PC-9 (cell line): ENCODE measurements at regions not wholly inside any gene's neighbourhood (a gene's known extent, or its start where the extent isn't known, plus 50 kb on each side); places are given as distances from the start of the nearest gene placed in this dataset.

Experiments
- EZH2 ChIP-seq: fragments of 200-600 bp; sonication (generic); IDR thresholded peaks from 2 replicates; pipeline ENCODE4 v1.8.0; 2017; ENCODE audit warnings: antibody characterized with exemption, low read depth
- TF ChIP-seq, protein P1 (sequence below): fragments of 200-600 bp; sonication (generic); conservative IDR thresholded peaks from 2 replicates; pipeline ENCODE4 v1.6.1; 2017; ENCODE audit warnings: mixed run types, antibody characterized with exemption, mild to moderate bottlenecking, moderate library complexity

DNA sequence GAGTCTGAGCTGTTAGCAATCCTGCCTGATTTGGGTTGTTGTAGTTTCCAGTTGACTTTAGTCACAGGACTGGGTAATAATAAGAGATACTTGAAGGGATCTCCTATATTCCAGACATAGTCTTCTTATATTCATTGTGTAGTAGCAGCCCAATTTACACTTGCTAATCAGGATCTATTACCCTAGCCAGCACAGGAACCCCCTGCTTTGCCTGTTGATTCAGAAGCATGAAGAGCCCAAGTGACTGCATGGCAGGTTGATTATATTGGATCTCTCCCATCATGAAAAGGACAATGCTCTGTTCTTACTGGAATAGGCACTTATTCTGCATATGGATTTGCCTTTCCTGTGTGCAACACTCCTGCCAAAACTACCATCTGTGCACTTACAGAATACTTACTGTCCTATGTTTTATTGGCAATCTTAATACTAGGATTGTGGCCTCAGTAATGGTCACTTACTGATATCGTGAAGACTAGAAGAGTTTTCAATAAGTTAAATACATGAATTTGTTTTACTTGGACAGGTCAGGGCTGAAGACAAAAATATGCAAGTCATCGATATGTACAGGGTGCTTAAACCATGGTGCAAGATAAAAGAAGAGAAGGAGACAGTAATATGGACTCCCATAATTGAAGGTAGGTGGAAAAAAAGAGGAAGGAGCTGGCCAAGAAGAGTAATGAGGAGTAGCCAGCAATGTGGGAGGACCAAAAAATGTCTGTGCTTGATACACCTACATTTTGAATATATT is 304.1 kb downstream of the MCTP2 start:
- TF ChIP-seq, protein P1, sequence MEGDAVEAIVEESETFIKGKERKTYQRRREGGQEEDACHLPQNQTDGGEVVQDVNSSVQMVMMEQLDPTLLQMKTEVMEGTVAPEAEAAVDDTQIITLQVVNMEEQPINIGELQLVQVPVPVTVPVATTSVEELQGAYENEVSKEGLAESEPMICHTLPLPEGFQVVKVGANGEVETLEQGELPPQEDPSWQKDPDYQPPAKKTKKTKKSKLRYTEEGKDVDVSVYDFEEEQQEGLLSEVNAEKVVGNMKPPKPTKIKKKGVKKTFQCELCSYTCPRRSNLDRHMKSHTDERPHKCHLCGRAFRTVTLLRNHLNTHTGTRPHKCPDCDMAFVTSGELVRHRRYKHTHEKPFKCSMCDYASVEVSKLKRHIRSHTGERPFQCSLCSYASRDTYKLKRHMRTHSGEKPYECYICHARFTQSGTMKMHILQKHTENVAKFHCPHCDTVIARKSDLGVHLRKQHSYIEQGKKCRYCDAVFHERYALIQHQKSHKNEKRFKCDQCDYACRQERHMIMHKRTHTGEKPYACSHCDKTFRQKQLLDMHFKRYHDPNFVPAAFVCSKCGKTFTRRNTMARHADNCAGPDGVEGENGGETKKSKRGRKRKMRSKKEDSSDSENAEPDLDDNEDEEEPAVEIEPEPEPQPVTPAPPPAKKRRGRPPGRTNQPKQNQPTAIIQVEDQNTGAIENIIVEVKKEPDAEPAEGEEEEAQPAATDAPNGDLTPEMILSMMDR, result no peak
- TF ChIP-seq EZH2, result no peak
